Testis (tissue), 2 donors: ENCODE measurements at regions not wholly inside any gene's neighbourhood (a gene's known extent, or its start where the extent isn't known, plus 50 kb on each side); places are given as distances from the start of the nearest gene placed in this dataset.

Experiments
- DNase-seq: peaks from one replicate; pipeline ENCODE4 v3.0.0-alpha.2; 2019
- H3K27ac ChIP-seq, 2 donors: fragments of 200-600 bp; sonication (generic); one replicate each; pipeline ENCODE4 v1.5.1; 2019
- H3K27me3 ChIP-seq: fragments of 200-600 bp; sonication (generic); one replicate; pipeline ENCODE4 v1.5.1; 2019
- H3K36me3 ChIP-seq: fragments of 200-600 bp; sonication (generic); one replicate; pipeline ENCODE4 v1.5.1; 2017; ENCODE audit warnings: low read depth; ENCODE audit errors: missing control alignments
- H3K4me1 ChIP-seq: fragments of 200-600 bp; sonication (generic); one replicate; pipeline ENCODE4 v1.5.1; 2019
- H3K4me3 ChIP-seq, 2 donors: fragments of 200-600 bp; sonication (generic); one replicate each; pipeline ENCODE4 v1.5.1; 2017 to 2019
- H3K9me3 ChIP-seq: fragments of 200-600 bp; sonication (generic); one replicate; pipeline ENCODE4 v1.5.1; 2017
- CTCF ChIP-seq, 3 experiments: fragments of 450-650 bp in 2 of 3; fragments of 200-600 bp in 1 of 3; sonication (generic) in 1 of 3; IDR thresholded peaks; one replicate each; pipeline ENCODE4 v1.5.1; 2016 to 2019; ENCODE audit warnings: antibody characterized with exemption in 3 of 3, mild to moderate bottlenecking in 2 of 3, moderate library complexity in 1 of 3
- POLR2A ChIP-seq: fragments of 450-650 bp; IDR thresholded peaks from one replicate; pipeline ENCODE4 v1.6.1; 2017; ENCODE audit warnings: antibody characterized with exemption, mild to moderate bottlenecking, moderate library complexity
- WGBS, 2 donors: methylation state at CpG; one replicate each; pipeline ENCODE4 v1.1.5; 2018; 5-methylcytosine and 5-hydroxymethylcytosine counted together
- intact Hi-C: fragments of 100-400 bp; cut with DNase I; formaldehyde crosslinking; loops from one replicate; pipeline ENCODE4 v1.15.1; 2023; ENCODE audit warnings: low total_unique reads

DNA sequence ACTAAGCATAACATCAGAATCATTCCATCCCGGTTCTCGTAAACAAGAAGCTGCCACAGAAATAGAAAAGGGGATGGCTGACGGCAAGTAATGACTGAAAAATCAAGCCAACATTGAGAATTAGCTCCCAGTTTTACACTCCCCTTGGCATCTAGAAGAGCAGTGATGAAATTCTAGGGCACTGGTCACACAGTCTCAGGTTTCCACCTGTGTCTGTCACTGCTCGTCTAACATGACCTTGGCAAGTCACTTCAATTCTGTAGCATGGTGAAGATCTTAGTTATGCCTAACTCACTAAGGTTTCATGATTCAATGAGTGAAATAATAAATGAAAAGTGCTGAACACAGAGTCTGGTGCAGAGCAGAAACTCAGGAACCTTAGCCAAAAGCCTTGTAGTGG is 272.3 kb upstream of the ARRDC4 start:
- intact Hi-C loops = no loop called here
- WGBS, 2 donors = 88 to 93% methylated on average over 4 of the region's 4 CpGs

DNA sequence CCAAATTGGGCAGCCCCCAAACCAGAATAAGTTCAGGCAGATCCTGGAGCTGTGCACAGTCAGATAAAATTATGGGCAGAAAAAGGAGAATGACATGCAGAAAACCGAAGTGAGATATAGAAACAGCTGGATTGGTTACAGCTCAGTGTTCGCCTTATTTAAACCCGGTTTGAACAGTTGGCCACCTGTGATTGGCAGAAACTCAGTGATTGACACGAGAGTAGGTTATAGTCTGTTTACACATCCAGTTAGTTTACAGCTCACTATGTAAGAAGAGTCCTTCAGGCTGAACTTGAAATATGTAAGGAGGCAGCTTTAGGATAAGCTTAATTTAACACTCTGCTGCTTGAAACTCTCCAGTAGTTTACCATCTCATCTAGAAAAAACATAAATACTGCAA is 271.6 kb upstream of the ARRDC4 start:
- intact Hi-C loops = no loop called here
- WGBS, 2 donors = 54 to 63% methylated on average over 4 of the region's 4 CpGs

More for the DNA sequence above, 272.3 kb upstream of the ARRDC4 start:
- Histone ChIP-seq H3K9me3 (no peaks in the 10 kb centered on the region), H3K4me3 (no peak overlapping the region), H3K4me1 (no peaks in the 10 kb centered on the region), H3K36me3 (no peaks in the 10 kb centered on the region), H3K27ac (no peak overlapping the region), H3K27me3 (no peaks in the 10 kb centered on the region)
- DNase-seq = no peak
- TF ChIP-seq CTCF (IDR thresholded peaks at IDR 0.05) (no peak), POLR2A (no peak)

DNA sequence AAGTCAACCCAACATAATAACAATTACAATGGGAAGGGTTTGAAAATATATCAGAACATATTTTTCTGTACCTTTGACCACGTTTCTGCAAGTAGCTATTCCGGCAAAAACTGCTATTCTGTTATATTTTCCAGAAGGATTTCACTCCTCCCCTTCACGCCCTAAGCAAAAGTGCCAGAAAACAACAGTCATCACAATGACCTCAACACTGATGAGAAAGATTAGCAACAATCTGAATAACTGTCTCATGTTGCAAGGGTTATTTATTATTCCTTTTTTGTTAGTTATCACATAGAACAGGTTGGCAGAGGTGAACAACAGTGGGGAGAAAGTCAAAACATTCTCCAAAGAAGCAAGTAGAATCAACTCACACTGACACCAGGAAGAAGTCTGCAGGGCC is 269.4 kb upstream of the ARRDC4 start:
- Histone ChIP-seq H3K36me3 (no peaks in the 10 kb centered on the region), H3K27ac (no peak overlapping the region), H3K9me3 (no peaks in the 10 kb centered on the region), H3K4me1 (no peaks in the 10 kb centered on the region), H3K4me3 (no peak overlapping the region), H3K27me3 (no peaks in the 10 kb centered on the region)
- intact Hi-C loops = no loop called here
- 51 to 72% methylated on average over 3 of the region's 3 CpGs for WGBS, 2 donors
- TF ChIP-seq POLR2A (no peak), CTCF (IDR thresholded peaks at IDR 0.05) (no peak)
- DNase-seq = no peak

More for the DNA sequence above, 271.6 kb upstream of the ARRDC4 start:
- H3K9me3 ChIP-seq = no peaks in the 10 kb centered on the region
- no peak for DNase-seq
- no peak for TF ChIP-seq CTCF (IDR thresholded peaks at IDR 0.05)
- TF ChIP-seq POLR2A = no peak
- H3K36me3 ChIP-seq = no peaks in the 10 kb centered on the region
- H3K27ac ChIP-seq = no peak overlapping the region
- no peaks in the 10 kb centered on the region for H3K4me1 ChIP-seq
- no peak overlapping the region for H3K4me3 ChIP-seq
- H3K27me3 ChIP-seq = no peaks in the 10 kb centered on the region

GRCh38 chr15:97691799-97692198 is 268.7 kb upstream of the ARRDC4 start:
- DNase-seq = no peak
- no peak overlapping the region for H3K27ac ChIP-seq
- no peaks in the 10 kb centered on the region for H3K9me3 ChIP-seq
- H3K27me3 ChIP-seq = no peaks in the 10 kb centered on the region
- no peak overlapping the region for H3K4me3 ChIP-seq
- TF ChIP-seq POLR2A (no peak), CTCF (IDR thresholded peaks at IDR 0.05) (no peak)
- H3K4me1 ChIP-seq = no peaks in the 10 kb centered on the region
- H3K36me3 ChIP-seq = no peaks in the 10 kb centered on the region
- intact Hi-C loops = no loop called here
- WGBS, 2 donors = 73 to 77% methylated on average over 5 of the region's 5 CpGs

DNA sequence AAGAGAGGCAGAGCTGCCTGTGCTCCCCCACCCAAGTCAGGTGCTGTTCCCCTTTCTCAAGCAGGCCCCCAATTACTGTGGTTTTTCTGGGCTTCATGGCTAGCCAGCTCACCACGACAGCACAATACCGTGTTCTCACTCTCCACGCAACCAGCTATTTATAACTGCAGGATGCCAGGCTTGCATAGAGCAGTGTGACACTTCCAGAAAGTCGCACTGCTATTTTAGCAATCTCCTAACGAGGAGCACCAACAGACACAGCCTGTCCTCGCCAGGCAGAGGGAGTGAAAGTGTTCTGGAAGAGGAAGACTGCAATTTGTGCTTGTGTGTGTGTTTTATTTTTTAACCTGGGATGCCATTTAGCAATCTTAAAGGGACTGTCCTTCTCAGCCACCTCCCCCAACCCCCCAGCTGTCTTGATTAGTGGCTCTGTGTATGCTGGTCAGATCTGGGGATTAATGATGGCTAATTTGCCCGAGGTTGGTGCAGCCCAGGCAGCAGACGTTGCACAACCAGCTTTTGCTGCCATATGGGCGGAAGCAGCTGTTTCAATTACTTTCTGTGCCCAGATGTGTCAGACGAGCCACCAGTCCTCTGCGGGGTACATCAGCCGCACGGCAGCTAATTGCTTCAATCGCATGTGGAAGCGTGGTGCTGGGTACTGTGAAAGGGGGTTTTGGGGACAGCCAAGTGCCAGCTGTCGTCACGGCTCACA is 268.0 kb upstream of the ARRDC4 start:
- intact Hi-C loops = no loop called here
- Histone ChIP-seq H3K27me3 (no peaks in the 10 kb centered on the region), H3K36me3 (no peaks in the 10 kb centered on the region), H3K4me1 (no peaks in the 10 kb centered on the region), H3K9me3 (no peaks in the 10 kb centered on the region), H3K4me3 (no peak overlapping the region), H3K27ac (no peak overlapping the region)
- TF ChIP-seq POLR2A = no peak
- no peak for TF ChIP-seq CTCF (IDR thresholded peaks at IDR 0.05)
- 72 to 76% methylated on average over 17 of the region's 17 CpGs for WGBS, 2 donors
- no peak for DNase-seq
